Transverse colon (tissue), 4 donors: ENCODE measurements at regions not wholly inside any gene's neighbourhood (a gene's known extent, or its start where the extent isn't known, plus 50 kb on each side); places are given as distances from the start of the nearest gene placed in this dataset.

ENCODE experiments used
- CTCF ChIP-seq, 5 experiments: fragments of 200-600 bp in 3 of 5; fragments of 450-650 bp in 2 of 5; sonication (generic) in 3 of 5; IDR thresholded peaks; 1 replicate in 2 of 5; 2 replicates in 3 of 5; pipeline ENCODE4 v1.5.1; 2016 to 2017; ENCODE audit warnings: antibody characterized with exemption in 5 of 5, inconsistent platforms in 3 of 5, mild to moderate bottlenecking in 2 of 5, moderate library complexity in 1 of 5
- EP300 ChIP-seq: sonication (generic); formaldehyde crosslinking; IDR thresholded peaks from one replicate; pipeline ENCODE4 v1.6.1; 2017; ENCODE audit warnings: antibody characterized with exemption, low read depth
- POLR2A ChIP-seq: fragments of 450-650 bp; IDR thresholded peaks from one replicate; pipeline ENCODE4 v1.6.1; 2016; ENCODE audit warnings: antibody characterized with exemption, mild to moderate bottlenecking, moderate library complexity
- POLR2AphosphoS5 ChIP-seq, 3 donors: sonication (generic); formaldehyde crosslinking; IDR thresholded peaks; one replicate each; pipeline ENCODE4 v1.6.1; 2016; ENCODE audit warnings: antibody characterized with exemption in 3 of 3

- no peak for TF ChIP-seq CTCF (IDR thresholded peaks at IDR 0.05)
- no peak for TF ChIP-seq POLR2AphosphoS5 (IDR thresholded peaks at IDR 0.05)
- no peak for TF ChIP-seq EP300
- TF ChIP-seq POLR2A, result no peak
Observed at GRCh38 chr10:8726084-8726778, 671.7 kb downstream of the GATA3 start.
